GM12878 (cell line): ENCODE measurements at regions not wholly inside any gene's neighbourhood (a gene's known extent, or its start where the extent isn't known, plus 50 kb on each side); places are given as distances from the start of the nearest gene placed in this dataset.

ENCODE experiments used
- ESRRA ChIP-seq: IDR thresholded peaks from 2 replicates; pipeline ENCODE4 v1.6.1; 2012; ENCODE audit warnings: mild to moderate bottlenecking, low read length, improper control_type of control experiment
- IRF3 ChIP-seq: fragments of 450-650 bp; IDR thresholded peaks from 2 replicates; pipeline ENCODE4 v1.6.1; 2014; ENCODE audit warnings: mild to moderate bottlenecking
- POU2F2 ChIP-seq: IDR thresholded peaks from 3 replicates; pipeline ENCODE4 v1.6.1; 2011; ENCODE audit warnings: low read depth, mild to moderate bottlenecking, low read length, borderline replicate concordance
- RAD51 ChIP-seq: fragments of 450-650 bp; IDR thresholded peaks from 2 replicates; pipeline ENCODE4 v1.6.1; 2016; ENCODE audit warnings: moderate library complexity, mild to moderate bottlenecking, inconsistent platforms
- REST ChIP-seq: IDR thresholded peaks from 2 replicates; pipeline ENCODE4 v1.6.1; 2012; ENCODE audit warnings: mild to moderate bottlenecking, low read depth, low read length
- SRF ChIP-seq, 2 experiments: IDR thresholded peaks; 2 replicates each; pipeline ENCODE4 v1.6.1; 2011; ENCODE audit warnings: low read depth in 2 of 2, low read length in 2 of 2, mild to moderate bottlenecking in 1 of 2, moderate library complexity in 1 of 2
- TAF1 ChIP-seq: IDR thresholded peaks from 2 replicates; pipeline ENCODE4 v1.6.1; 2011; ENCODE audit warnings: mild to moderate bottlenecking, low read depth, low read length, borderline replicate concordance
- TARDBP ChIP-seq: IDR thresholded peaks from 2 replicates; pipeline ENCODE4 v1.6.1; 2016; ENCODE audit warnings: borderline replicate concordance
- TCF7 ChIP-seq: IDR thresholded peaks from 2 replicates; pipeline ENCODE4 v1.6.1; 2014; ENCODE audit warnings: antibody characterized with exemption, borderline replicate concordance
- YBX1 ChIP-seq: fragments of 450-650 bp; IDR thresholded peaks from 2 replicates; pipeline ENCODE4 v1.6.1; 2016; ENCODE audit warnings: antibody characterized with exemption
- ZNF217 ChIP-seq: fragments of 450-650 bp; IDR thresholded peaks from 2 replicates; pipeline ENCODE4 v1.6.1; 2017; ENCODE audit warnings: antibody characterized with exemption, mild to moderate bottlenecking
- ZNF687 ChIP-seq: fragments of 450-650 bp; IDR thresholded peaks from 2 replicates; pipeline ENCODE4 v1.6.1; 2017; ENCODE audit warnings: mild to moderate bottlenecking, moderate library complexity

- TF ChIP-seq REST (no peak), IRF3 (no peak), TARDBP (no peak), TAF1 (no peak), RAD51 (no peak), SRF (IDR thresholded peaks at IDR 0.05; ENCODE audit: low read depth in 2 of 2, low read length in 2 of 2) (no peak), ESRRA (no peak), ZNF217 (no peak), TCF7 (no peak), POU2F2 (no peak), YBX1 (no peak), ZNF687 (no peak)
Measured at GRCh38 chr14:34345718-34346465, 116.1 kb downstream of the SPTSSA start (continued).
